HepG2 (cell line): ENCODE measurements at regions not wholly inside any gene's neighbourhood (a gene's known extent, or its start where the extent isn't known, plus 50 kb on each side); places are given as distances from the start of the nearest gene placed in this dataset.

Experiments used
- MIER3 ChIP-seq: IDR thresholded peaks from 2 replicates; pipeline ENCODE4 v1.6.1; 2016; ENCODE audit warnings: missing compliant biosample characterization, borderline replicate concordance
- MLLT10 ChIP-seq: sonication (generic); formaldehyde crosslinking; IDR thresholded peaks from 2 replicates; pipeline ENCODE4 v1.4.0; 2020; ENCODE audit warnings: missing genetic modification reagents
- PBX3 ChIP-seq: sonication (generic); formaldehyde crosslinking; IDR thresholded peaks from 2 replicates; pipeline ENCODE4 v1.8.1; 2023; ENCODE audit warnings: missing genetic modification reagents, inconsistent platforms, borderline replicate concordance
- RCOR2 ChIP-seq: IDR thresholded peaks from 2 replicates; pipeline ENCODE4 v1.6.1; 2016; ENCODE audit warnings: missing biosample characterization, missing genetic modification reagents
- SIN3B ChIP-seq: fragments of 150-350 bp; IDR thresholded peaks from 2 replicates; pipeline ENCODE4 v1.6.1; 2014; ENCODE audit warnings: low read length
- ZBTB21 ChIP-seq: sonication (generic); formaldehyde crosslinking; IDR thresholded peaks from 2 replicates; pipeline ENCODE4 v1.4.0; 2020; ENCODE audit warnings: missing genetic modification reagents
- ZNF142 ChIP-seq: sonication (generic); formaldehyde crosslinking; IDR thresholded peaks from 2 replicates; pipeline ENCODE4 v1.4.0; 2020; ENCODE audit warnings: missing genetic modification reagents
- ZNF501 ChIP-seq: sonication (generic); formaldehyde crosslinking; IDR thresholded peaks from 2 replicates; pipeline ENCODE4 v1.5.1; 2020; ENCODE audit warnings: mild to moderate bottlenecking, moderate library complexity, missing genetic modification reagents
- ZNF660 ChIP-seq: sonication (generic); formaldehyde crosslinking; IDR thresholded peaks from 2 replicates; pipeline ENCODE4 v1.5.1; 2020; ENCODE audit warnings: mild to moderate bottlenecking, low read depth, missing genetic modification reagents, borderline replicate concordance
- ZNF781 ChIP-seq: sonication (generic); formaldehyde crosslinking; IDR thresholded peaks from 2 replicates; pipeline ENCODE4 v1.5.1; 2020; ENCODE audit warnings: borderline replicate concordance, mild to moderate bottlenecking, missing genetic modification reagents; ENCODE audit errors: not compliant biosample characterization
- ZSCAN5A ChIP-seq: sonication (generic); formaldehyde crosslinking; IDR thresholded peaks from 2 replicates; pipeline ENCODE4 v1.8.0; 2022; ENCODE audit warnings: mild to moderate bottlenecking, missing genetic modification reagents, borderline replicate concordance

DNA sequence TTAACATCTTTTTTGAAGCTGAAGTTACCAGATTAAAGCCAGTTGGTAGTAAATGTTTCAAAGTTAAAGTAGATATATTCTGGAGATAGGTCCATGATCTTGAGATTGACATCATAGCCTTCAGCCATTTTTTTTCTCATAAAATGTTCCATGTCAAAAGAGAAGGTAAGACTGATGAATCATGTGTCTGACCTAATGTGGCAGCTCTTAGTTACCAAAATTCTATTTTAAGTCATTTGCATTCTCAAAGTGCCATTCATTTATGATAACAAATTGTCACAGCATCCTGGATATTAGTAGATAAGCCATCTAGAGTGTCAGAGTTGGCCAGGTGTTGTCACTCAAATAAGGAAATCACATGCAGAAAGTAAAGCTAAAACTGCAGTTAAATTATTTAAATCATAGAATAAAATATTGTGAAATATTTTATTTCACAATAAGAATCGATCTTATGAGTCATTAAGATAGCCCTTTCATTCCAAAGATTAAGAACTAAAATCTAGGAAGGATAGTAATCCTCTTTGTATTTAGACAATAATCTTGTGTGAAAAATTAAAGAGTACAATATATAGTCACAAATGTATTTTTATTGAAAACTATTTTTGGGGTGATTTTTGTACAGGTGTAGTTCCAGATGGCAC lies 65.7 kb upstream of the ADAD1 start (continued):
- no peak for TF ChIP-seq ZNF142 (CRISPR knock-in tag)
- TF ChIP-seq PBX3 (CRISPR knock-in tag), result no peak
- TF ChIP-seq ZNF781 (CRISPR knock-in tag), result no peak
- TF ChIP-seq RCOR2 (CRISPR knock-in tag), result no peak
- no peak for TF ChIP-seq ZBTB21 (CRISPR knock-in tag)
- no peak for TF ChIP-seq ZNF660
- TF ChIP-seq MIER3 (CRISPR knock-in tag), result no peak
- TF ChIP-seq ZNF501 (CRISPR knock-in tag), result no peak
- no peak for TF ChIP-seq SIN3B
- no peak for TF ChIP-seq MLLT10 (CRISPR knock-in tag)
- TF ChIP-seq ZSCAN5A (CRISPR knock-in tag), result no peak
